Neural progenitor cell (in vitro differentiated cells): ENCODE measurements at regions not wholly inside any gene's neighbourhood (a gene's known extent, or its start where the extent isn't known, plus 50 kb on each side); places are given as distances from the start of the nearest gene placed in this dataset.

Source experiments
- CTCF ChIP-seq: fragments of 200-600 bp; sonication (generic); IDR thresholded peaks from 2 replicates; pipeline ENCODE4 v1.5.1; 2017; ENCODE audit warnings: antibody characterized with exemption, mild to moderate bottlenecking
- EZH2 ChIP-seq: fragments of 200-600 bp; sonication (generic); IDR thresholded peaks from 2 replicates; pipeline ENCODE4 v1.6.1; 2017; ENCODE audit warnings: antibody characterized with exemption, mild to moderate bottlenecking, moderate library complexity
- EZH2phosphoT487 ChIP-seq: fragments of 200-600 bp; sonication (generic); IDR thresholded peaks from 2 replicates; pipeline ENCODE4 v1.6.1; 2017; ENCODE audit warnings: antibody characterized with exemption

GRCh38 chr14:46488374-46488773 lies 163.2 kb downstream of the RPL10L start:
- no peak for TF ChIP-seq CTCF
- TF ChIP-seq EZH2: no peak
- TF ChIP-seq EZH2phosphoT487: no peak
